ENCODE measurements at regions not wholly inside any gene's neighbourhood (a gene's known extent, or its start where the extent isn't known, plus 50 kb on each side); places are given as distances from the start of the nearest gene placed in this dataset.

- no peak for DNase-seq (ENCODE audit: low read depth)
- no peak for TF ChIP-seq CTCF (conservative IDR thresholded peaks at IDR 0.05; ENCODE audit: control insufficient read depth, insufficient read depth, low read depth, low read length)
- no peak overlapping the region for H3K4me3 ChIP-seq (ENCODE audit: control insufficient read depth, low read depth, low read length)
Measured at GRCh38 chrX:125003746-125004446, 315.8 kb upstream of the TEX13C start.

GRCh38 chrX:125004799-125005198, 314.9 kb upstream of the TEX13C start:
- DNase-seq (ENCODE audit: low read depth): no peak
- no peak for TF ChIP-seq CTCF (conservative IDR thresholded peaks at IDR 0.05; ENCODE audit: control insufficient read depth, insufficient read depth, low read depth, low read length)
- H3K4me3 ChIP-seq (ENCODE audit: control insufficient read depth, low read depth, low read length): no peak overlapping the region

GRCh38 chrX:125005863-125006262, 313.8 kb upstream of the TEX13C start:
- DNase-seq (ENCODE audit: low read depth): no peak
- TF ChIP-seq CTCF (conservative IDR thresholded peaks at IDR 0.05; ENCODE audit: control insufficient read depth, insufficient read depth, low read depth, low read length): no peak

GRCh38 chrX:125006704-125007103, 313.0 kb upstream of the TEX13C start:
- H3K4me3 ChIP-seq (ENCODE audit: control insufficient read depth, low read depth, low read length): no peak overlapping the region
- no peak for DNase-seq (ENCODE audit: low read depth)
- no peak for TF ChIP-seq CTCF (conservative IDR thresholded peaks at IDR 0.05; ENCODE audit: control insufficient read depth, insufficient read depth, low read depth, low read length)

More at GRCh38 chrX:125005863-125006262, 313.8 kb upstream of the TEX13C start:
- H3K4me3 ChIP-seq (ENCODE audit: control insufficient read depth, low read depth, low read length): no peak overlapping the region

- TF ChIP-seq CTCF (conservative IDR thresholded peaks at IDR 0.05; ENCODE audit: control insufficient read depth, insufficient read depth, low read depth, low read length): no peak
- DNase-seq (ENCODE audit: low read depth): no peak
- no peak overlapping the region for H3K4me3 ChIP-seq (ENCODE audit: control insufficient read depth, low read depth, low read length)
Measured at GRCh38 chrX:125012585-125012984, 307.1 kb upstream of the TEX13C start.

GRCh38 chrX:125029131-125029530, 290.5 kb upstream of the TEX13C start:
- DNase-seq (ENCODE audit: low read depth): no peak
- H3K4me3 ChIP-seq (ENCODE audit: control insufficient read depth, low read depth, low read length): no peak overlapping the region
- no peak for TF ChIP-seq CTCF (conservative IDR thresholded peaks at IDR 0.05; ENCODE audit: control insufficient read depth, insufficient read depth, low read depth, low read length)

Measured in fibroblast of mammary gland (primary cell).